T-cell (primary cell): ENCODE measurements at regions not wholly inside any gene's neighbourhood (a gene's known extent, or its start where the extent isn't known, plus 50 kb on each side); places are given as distances from the start of the nearest gene placed in this dataset.
A peak's percentile ranks its signal among the peaks of the same experiment; 100 is the strongest.

Source experiments
- ATAC-seq, 4 experiments: fragments of 200-7000 bp in 3 of 4; fragments of 150-1000 bp in 1 of 4; cut with Tn5 transposase; replicated peaks in 1 of 4; 1 replicate in 3 of 4; 2 replicates in 1 of 4; pipeline ENCODE4 v1.10.0; 2021; ENCODE audit warnings: moderate library complexity in 3 of 4, mild to moderate bottlenecking in 2 of 4, moderate number of reproducible peaks in 1 of 4
- CTCF ChIA-PET, 2 donors: fragments of 300-600 bp; sonication (Branson Sonifier 250); formaldehyde crosslinking; loops; one replicate each; lab custom pipeline; 2022; ENCODE audit warnings: antibody characterized with exemption in 2 of 2; lab: Charles Lee
- POLR2A ChIA-PET, 2 donors: fragments of 300-600 bp; sonication (Branson Sonifier 250); formaldehyde crosslinking; loops; one replicate each; lab custom pipeline; 2022; ENCODE audit warnings: antibody characterized with exemption in 2 of 2; lab: Charles Lee
- DNase-seq, 35 experiments: peaks; one replicate each; pipeline versions ENCODE4 v3.0.0 to v3.0.0-alpha.2; 2013 to 2023
- H3K27ac ChIP-seq: one replicate; pipeline ENCODE4 v1.5.1; 2013; ENCODE audit warnings: low read length
- H3K27me3 ChIP-seq, 2 experiments: replicated peaks in 1 of 2; 1 replicate in 1 of 2; 2 replicates in 1 of 2; pipeline versions ENCODE4 v1.6.1 to v1.7.0; 2013; ENCODE audit warnings: low read length in 1 of 2, mixed read lengths in 1 of 2; ENCODE audit not compliant: control insufficient read depth in 2 of 2, insufficient read depth in 2 of 2; ENCODE audit errors: extremely low read depth in 1 of 2
- H3K36me3 ChIP-seq, 2 donors: 1 replicate in 1 of 2; 2 replicates in 1 of 2; pipeline versions ENCODE4 v1.6.1 to v1.7.0; 2013; ENCODE audit warnings: low read length in 1 of 2; ENCODE audit not compliant: control insufficient read depth in 2 of 2, insufficient read depth in 1 of 2; ENCODE audit errors: extremely low read depth in 1 of 2
- H3K4me1 ChIP-seq, 2 experiments: 1 replicate in 1 of 2; 2 replicates in 1 of 2; pipeline versions ENCODE4 v1.6.1 to v1.7.0; 2013; ENCODE audit warnings: low read length in 2 of 2, mixed read lengths in 1 of 2; ENCODE audit not compliant: insufficient read depth in 2 of 2, control insufficient read depth in 1 of 2; ENCODE audit errors: extremely low read depth in 1 of 2
- H3K4me3 ChIP-seq, 2 donors: 1 replicate in 1 of 2; 2 replicates in 1 of 2; pipeline versions ENCODE4 v1.5.1 to v1.7.0; 2013; ENCODE audit warnings: mild to moderate bottlenecking in 2 of 2, low read length in 1 of 2, moderate library complexity in 1 of 2; ENCODE audit not compliant: control insufficient read depth in 1 of 2; ENCODE audit errors: extremely low read depth in 1 of 2
- H3K9me3 ChIP-seq: 2 replicates; pipeline ENCODE4 v1.7.0; 2013
- H3K27ac Mint-ChIP-seq, 2 donors: one replicate each; pipeline ENCODE4 v1.8.0; 2020 to 2021; ENCODE audit warnings: mild to moderate bottlenecking in 2 of 2, mixed read lengths in 2 of 2
- H3K27me3 Mint-ChIP-seq, 2 donors: one replicate each; pipeline ENCODE4 v1.8.0; 2021 to 2022; ENCODE audit warnings: mixed read lengths in 2 of 2
- H3K36me3 Mint-ChIP-seq: one replicate; pipeline ENCODE4 v1.8.0; 2021; ENCODE audit warnings: mixed read lengths
- H3K4me1 Mint-ChIP-seq, 3 donors: one replicate each; pipeline ENCODE4 v1.8.0; 2020 to 2022; ENCODE audit warnings: mixed read lengths in 3 of 3, mild to moderate bottlenecking in 1 of 3
- H3K4me3 Mint-ChIP-seq, 3 donors: one replicate each; pipeline ENCODE4 v1.8.0; 2020 to 2022; ENCODE audit warnings: mild to moderate bottlenecking in 3 of 3, mixed read lengths in 3 of 3, moderate library complexity in 3 of 3
- H3K9me3 Mint-ChIP-seq, 3 donors: one replicate each; pipeline ENCODE4 v1.8.0; 2020 to 2022; ENCODE audit warnings: mixed read lengths in 3 of 3
- WGBS: methylation state at CpG from one replicate; pipeline ENCODE4 v1.1.5; 2013; ENCODE audit warnings: missing lambda C conversion rate; ENCODE audit not compliant: insufficient coverage; 5-methylcytosine and 5-hydroxymethylcytosine counted together

DNA sequence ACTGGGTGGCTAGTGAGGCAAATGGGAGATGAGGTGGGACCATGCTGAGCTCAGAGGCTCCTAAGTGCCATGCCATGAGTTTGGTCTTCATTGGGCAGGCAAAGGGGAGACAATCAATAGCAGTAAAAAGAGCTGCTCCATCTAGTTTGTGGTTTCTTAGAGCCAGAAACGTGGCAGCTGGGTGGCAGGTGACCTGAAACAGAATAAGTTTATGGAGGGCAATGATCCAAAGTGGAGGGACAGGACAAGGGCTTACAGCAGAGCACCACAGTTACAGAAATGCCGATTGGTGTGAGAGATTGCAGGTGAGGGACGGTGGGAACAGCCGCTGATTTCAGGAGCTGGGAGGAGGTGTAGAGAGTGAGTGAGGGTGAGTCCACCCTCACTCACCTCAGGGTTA, 237.0 kb downstream of the LPIN1 start:
- ChIA-PET CTCF (no interaction called here), POLR2A (no interaction called here)
- Histone ChIP-seq H3K4me3 (no peak overlapping the region), H3K36me3 (no peaks in the 10 kb centered on the region), H3K27ac (no peak overlapping the region), H3K27me3 (peaks cover 0 to 29% of the 10 kb centered on the region in 2 experiments), H3K9me3 (no peaks in the 10 kb centered on the region), H3K4me1 (no peaks in the 10 kb centered on the region)
- H3K36me3 Mint-ChIP-seq = no peaks in the 10 kb centered on the region
- H3K27me3 Mint-ChIP-seq = peaks cover 0 to 7% of the 10 kb centered on the region in 2 donors
- ATAC-seq (no peak), DNase-seq (no peak)
- H3K27ac Mint-ChIP-seq = peak overlapping the region in 1 of 2 donors; percentile 45
- no peak overlapping the region for H3K4me3 Mint-ChIP-seq
- peaks cover 0 to 2% (median 0%) of the 10 kb centered on the region in 3 donors for H3K9me3 Mint-ChIP-seq
- 63% methylated on average over 1 of the region's 4 CpGs for WGBS
- H3K4me1 Mint-ChIP-seq = peaks cover 0 to 3% (median 0%) of the 10 kb centered on the region in 3 donors

DNA sequence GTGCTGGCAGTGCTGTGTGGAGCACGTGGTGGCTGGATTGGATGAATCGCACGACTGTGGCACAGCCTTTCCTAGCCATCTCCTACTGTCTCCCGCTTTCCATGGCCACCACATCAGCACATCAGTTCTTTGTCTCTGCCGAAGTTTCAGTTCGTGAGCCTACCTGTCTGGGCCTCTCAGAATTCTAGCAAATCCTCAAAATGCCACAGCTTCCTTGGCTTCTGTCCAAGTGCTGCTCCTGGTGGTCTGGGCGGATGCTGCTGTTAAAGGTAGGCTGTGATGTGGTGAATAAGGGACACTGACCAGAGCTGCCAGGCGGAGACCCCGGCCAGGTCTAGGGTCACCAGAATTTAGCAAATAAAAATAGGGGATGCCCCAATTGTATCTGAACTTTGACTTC, 237.4 kb downstream of the LPIN1 start:
- CTCF ChIA-PET = interaction anchor here in 1 of 2 donors (0.6 kb wide), 1 partner anchor 945 kb away, joined by 3 read pairs; no protein-coding TSS in a partner anchor
- H3K27ac Mint-ChIP-seq = no peak overlapping the region
- ATAC-seq = no peak

DNA sequence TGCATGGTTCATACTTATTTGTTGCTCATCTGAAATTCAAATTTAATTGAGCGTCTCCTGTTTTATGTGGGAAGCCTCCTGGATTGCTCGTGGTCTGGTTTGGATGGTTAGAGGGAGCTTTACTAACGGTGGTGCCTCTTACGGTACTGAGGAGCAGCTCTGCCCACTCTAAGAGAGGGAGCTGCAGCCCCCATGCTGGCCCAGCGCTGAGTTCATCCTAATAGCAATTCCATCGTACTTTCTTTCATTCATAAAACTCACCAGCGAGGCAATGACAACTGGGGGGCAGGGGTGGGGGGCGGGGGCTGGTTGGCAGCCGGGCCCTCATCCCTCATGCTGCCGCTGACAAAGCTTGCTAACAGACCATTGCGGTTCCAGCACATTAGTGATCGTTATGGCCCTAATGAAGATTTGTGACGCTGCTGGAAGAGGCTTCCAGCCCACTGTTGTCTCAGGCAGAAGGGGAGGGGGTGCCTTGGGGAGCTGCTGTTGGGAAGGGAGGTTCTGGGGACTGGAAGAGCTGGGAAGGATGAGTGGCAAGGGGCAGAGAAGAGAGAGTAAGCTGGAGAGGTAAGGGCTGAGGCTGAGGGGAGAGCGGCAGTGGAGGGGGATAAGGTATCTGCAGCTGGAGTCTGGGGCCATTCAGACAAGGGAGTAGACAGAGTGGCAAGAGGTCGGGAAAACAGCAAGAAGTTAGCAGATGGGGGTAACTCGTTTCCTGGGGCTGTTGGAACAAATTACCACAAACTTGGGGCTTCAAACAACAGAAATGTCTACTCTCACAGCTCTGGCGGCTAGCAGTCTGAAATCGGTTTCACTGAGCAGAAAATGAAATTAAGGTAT, 238.1 kb downstream of the LPIN1 start:
- Histone ChIP-seq H3K27ac (no peak overlapping the region), H3K36me3 (no peaks in the 10 kb centered on the region), H3K9me3 (no peaks in the 10 kb centered on the region), H3K4me1 (no peaks in the 10 kb centered on the region), H3K27me3 (peaks cover 0 to 32% of the 10 kb centered on the region in 2 experiments), H3K4me3 (no peak overlapping the region)
- no peaks in the 10 kb centered on the region for H3K36me3 Mint-ChIP-seq
- WGBS = 88% methylated on average over 8 of the region's 18 CpGs
- POLR2A ChIA-PET = no interaction called here
- no peak for DNase-seq
- no peak overlapping the region for H3K27ac Mint-ChIP-seq
- H3K27me3 Mint-ChIP-seq = peaks cover 0 to 8% of the 10 kb centered on the region in 2 donors
- CTCF ChIA-PET = interaction anchor here in 1 of 2 donors (0.6 kb wide), 1 partner anchor 944 kb away, joined by 3 read pairs; no protein-coding TSS in a partner anchor
- H3K9me3 Mint-ChIP-seq = peaks cover 0 to 2% (median 0%) of the 10 kb centered on the region in 3 donors
- peaks cover 0 to 3% (median 0%) of the 10 kb centered on the region in 3 donors for H3K4me1 Mint-ChIP-seq
- no peak overlapping the region for H3K4me3 Mint-ChIP-seq
- ATAC-seq = no peak

More for the DNA sequence above, 237.4 kb downstream of the LPIN1 start:
- peaks cover 0 to 2% (median 0%) of the 10 kb centered on the region in 3 donors for H3K9me3 Mint-ChIP-seq
- H3K4me1 Mint-ChIP-seq = peaks cover 0 to 3% (median 0%) of the 10 kb centered on the region in 3 donors
- no peaks in the 10 kb centered on the region for H3K9me3 ChIP-seq
- 96% methylated on average over 4 of the region's 9 CpGs for WGBS
- no peaks in the 10 kb centered on the region for H3K4me1 ChIP-seq
- no peaks in the 10 kb centered on the region for H3K36me3 ChIP-seq
- H3K27me3 Mint-ChIP-seq = peaks cover 0 to 7% of the 10 kb centered on the region in 2 donors
- no peak overlapping the region for H3K27ac ChIP-seq
- no peak for DNase-seq
- H3K4me3 ChIP-seq = no peak overlapping the region
- POLR2A ChIA-PET = no interaction called here
- H3K4me3 Mint-ChIP-seq = no peak overlapping the region
- peaks cover 0 to 29% of the 10 kb centered on the region in 2 experiments for H3K27me3 ChIP-seq
- no peaks in the 10 kb centered on the region for H3K36me3 Mint-ChIP-seq

DNA sequence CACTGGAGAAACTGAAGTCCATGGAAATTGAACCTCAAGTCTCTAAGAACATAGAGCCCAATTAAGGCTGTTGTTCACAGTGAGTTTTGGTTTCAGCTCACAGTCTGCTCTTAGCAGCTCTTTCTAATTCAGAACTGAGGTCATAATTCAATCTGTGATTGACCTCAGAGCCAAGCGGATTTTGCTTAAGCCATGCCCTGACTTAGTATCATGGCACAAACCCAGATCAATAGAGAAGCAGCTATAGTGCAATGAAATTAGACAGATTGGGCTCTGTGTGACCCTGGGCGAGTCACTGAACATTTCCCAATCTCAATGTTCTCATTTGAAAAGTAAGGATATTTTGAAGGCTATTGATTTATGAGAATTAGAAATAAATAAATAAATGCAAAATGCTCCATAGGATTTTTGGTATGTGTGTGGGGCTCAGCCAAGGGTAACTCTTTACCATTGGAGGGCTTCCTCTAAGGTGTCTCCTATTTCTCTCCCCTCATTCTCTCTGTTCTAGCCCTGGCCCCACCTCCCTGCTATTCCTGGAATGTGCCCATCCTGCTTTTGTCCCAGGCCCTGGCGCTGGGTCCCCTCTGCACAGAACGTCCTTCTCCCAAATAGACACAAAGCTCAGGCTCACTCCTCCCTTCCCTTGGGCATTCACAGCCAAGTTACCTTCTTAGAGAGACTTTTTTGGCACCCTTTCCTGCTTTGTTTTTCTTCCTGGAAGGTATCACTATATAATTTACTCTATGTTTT, 239.6 kb downstream of the LPIN1 start:
- no peaks in the 10 kb centered on the region for H3K4me1 ChIP-seq
- H3K27ac ChIP-seq = no peak overlapping the region
- H3K27me3 ChIP-seq = peaks cover 0 to 32% of the 10 kb centered on the region in 2 experiments
- 100% methylated on average over 2 of the region's 4 CpGs for WGBS
- no peak for DNase-seq
- Mint-ChIP-seq H3K4me3 (no peak overlapping the region), H3K36me3 (no peaks in the 10 kb centered on the region), H3K9me3 (peaks cover 0 to 2% (median 0%) of the 10 kb centered on the region in 3 donors), H3K27ac (no peak overlapping the region), H3K27me3 (peaks cover 0 to 8% of the 10 kb centered on the region in 2 donors), H3K4me1 (peaks cover 0 to 3% (median 0%) of the 10 kb centered on the region in 3 donors)
- POLR2A ChIA-PET = no interaction called here
- CTCF ChIA-PET = no interaction called here
- no peaks in the 10 kb centered on the region for H3K36me3 ChIP-seq
- no peak for ATAC-seq
- H3K9me3 ChIP-seq = no peaks in the 10 kb centered on the region
- H3K4me3 ChIP-seq = no peak overlapping the region

DNA sequence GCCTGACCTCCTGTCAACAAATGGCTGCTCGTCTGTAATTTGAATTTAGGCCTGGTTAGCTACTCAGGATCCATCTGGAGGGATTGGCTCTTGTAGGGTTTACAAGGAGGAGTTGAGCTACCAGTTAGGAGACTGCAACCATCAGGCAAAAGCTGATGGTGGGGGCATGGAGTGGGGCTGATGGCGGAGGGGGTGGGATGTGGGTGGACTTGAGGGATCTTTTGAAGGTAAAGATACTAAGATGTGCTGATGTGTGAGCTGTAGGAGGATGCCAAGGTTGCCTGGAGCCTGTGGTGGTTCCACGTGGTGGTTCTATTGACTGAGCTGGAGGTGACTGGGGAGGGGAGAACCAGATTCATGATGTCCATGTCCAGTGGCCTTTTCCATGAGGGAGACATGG, 240.7 kb downstream of the LPIN1 start:
- Mint-ChIP-seq H3K36me3 (no peaks in the 10 kb centered on the region), H3K4me3 (no peak overlapping the region), H3K4me1 (no peaks in the 10 kb centered on the region), H3K27ac (no peak overlapping the region), H3K27me3 (peaks cover 0 to 8% of the 10 kb centered on the region in 2 donors), H3K9me3 (no peaks in the 10 kb centered on the region)
- no peaks in the 10 kb centered on the region for H3K9me3 ChIP-seq
- H3K4me3 ChIP-seq = no peak overlapping the region
- ATAC-seq (no peak), DNase-seq (no peak)
- ChIA-PET CTCF (interaction anchor here in 1 of 2 donors (0.7 kb wide), 1 partner anchor 18 kb away, joined by 6 read pairs; no protein-coding TSS in a partner anchor), POLR2A (no interaction called here)
- no peaks in the 10 kb centered on the region for H3K36me3 ChIP-seq
- no peak overlapping the region for H3K27ac ChIP-seq
- WGBS = 81% methylated on average over 3 of the region's 3 CpGs
- H3K4me1 ChIP-seq = no peaks in the 10 kb centered on the region
- H3K27me3 ChIP-seq = peaks cover 0 to 27% of the 10 kb centered on the region in 2 experiments

DNA sequence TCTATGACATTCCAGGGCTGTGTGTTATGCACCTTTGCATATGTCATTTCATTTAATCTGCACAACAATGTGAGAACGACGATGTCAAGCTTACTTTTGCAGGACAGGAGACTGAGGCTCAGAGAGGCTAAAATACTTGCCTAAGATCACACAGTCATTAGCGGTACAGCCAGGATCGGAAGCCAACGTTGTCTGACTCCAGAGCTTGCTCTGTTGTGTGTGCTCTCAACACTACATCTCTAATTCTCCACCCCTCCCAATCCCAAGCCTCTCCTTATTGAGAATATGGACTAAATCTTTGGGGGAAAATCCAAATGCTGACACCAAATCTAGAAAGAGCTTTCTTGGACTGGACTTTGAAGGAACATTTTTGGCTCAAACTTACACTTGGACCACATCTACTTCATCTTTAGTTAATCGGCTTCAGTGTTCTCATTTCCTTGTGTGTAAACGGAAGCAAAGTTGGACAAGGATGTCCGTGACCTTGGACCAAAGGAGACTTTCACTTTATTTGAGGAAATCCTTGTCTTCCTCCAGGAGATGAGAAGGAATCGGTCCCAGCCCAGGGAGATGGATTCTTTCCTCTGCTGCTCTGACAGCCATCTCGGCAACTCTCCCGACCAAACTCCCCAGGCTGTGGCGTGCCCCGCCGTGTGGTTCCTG, 242.4 kb downstream of the LPIN1 start:
- ATAC-seq = no peak
- H3K4me3 ChIP-seq = no peak overlapping the region
- Mint-ChIP-seq H3K27ac (no peak overlapping the region), H3K9me3 (no peaks in the 10 kb centered on the region), H3K4me1 (no peaks in the 10 kb centered on the region), H3K27me3 (peaks cover 0 to 11% of the 10 kb centered on the region in 2 donors), H3K36me3 (no peaks in the 10 kb centered on the region), H3K4me3 (no peak overlapping the region)
- ChIA-PET CTCF (no interaction called here), POLR2A (no interaction called here)
- H3K27me3 ChIP-seq = peaks cover 0 to 18% of the 10 kb centered on the region in 2 experiments
- WGBS = 0% methylated on average over 1 of the region's 14 CpGs
- H3K4me1 ChIP-seq = no peaks in the 10 kb centered on the region
- H3K27ac ChIP-seq = no peak overlapping the region
- no peaks in the 10 kb centered on the region for H3K36me3 ChIP-seq
- no peaks in the 10 kb centered on the region for H3K9me3 ChIP-seq
- DNase-seq = no peak
